ENCODE measurements at regions not wholly inside any gene's neighbourhood (a gene's known extent, or its start where the extent isn't known, plus 50 kb on each side); places are given as distances from the start of the nearest gene placed in this dataset.

GRCh38 chr4:62292911-62293310, 1092.8 kb downstream of the ADGRL3 start:
- Histone ChIP-seq H3K9me3 (no peaks in the 10 kb centered on the region), H3K27ac (no peak overlapping the region), H3K36me3 (no peaks in the 10 kb centered on the region), H3K4me3 (no peak overlapping the region), H3K4me1 (no peaks in the 10 kb centered on the region), H3K27me3 (no peaks in the 10 kb centered on the region)
- DNase-seq, result no peak
- no peak for TF ChIP-seq POLR2A (IDR thresholded peaks at IDR 0.05)
- TF ChIP-seq, protein P1, sequence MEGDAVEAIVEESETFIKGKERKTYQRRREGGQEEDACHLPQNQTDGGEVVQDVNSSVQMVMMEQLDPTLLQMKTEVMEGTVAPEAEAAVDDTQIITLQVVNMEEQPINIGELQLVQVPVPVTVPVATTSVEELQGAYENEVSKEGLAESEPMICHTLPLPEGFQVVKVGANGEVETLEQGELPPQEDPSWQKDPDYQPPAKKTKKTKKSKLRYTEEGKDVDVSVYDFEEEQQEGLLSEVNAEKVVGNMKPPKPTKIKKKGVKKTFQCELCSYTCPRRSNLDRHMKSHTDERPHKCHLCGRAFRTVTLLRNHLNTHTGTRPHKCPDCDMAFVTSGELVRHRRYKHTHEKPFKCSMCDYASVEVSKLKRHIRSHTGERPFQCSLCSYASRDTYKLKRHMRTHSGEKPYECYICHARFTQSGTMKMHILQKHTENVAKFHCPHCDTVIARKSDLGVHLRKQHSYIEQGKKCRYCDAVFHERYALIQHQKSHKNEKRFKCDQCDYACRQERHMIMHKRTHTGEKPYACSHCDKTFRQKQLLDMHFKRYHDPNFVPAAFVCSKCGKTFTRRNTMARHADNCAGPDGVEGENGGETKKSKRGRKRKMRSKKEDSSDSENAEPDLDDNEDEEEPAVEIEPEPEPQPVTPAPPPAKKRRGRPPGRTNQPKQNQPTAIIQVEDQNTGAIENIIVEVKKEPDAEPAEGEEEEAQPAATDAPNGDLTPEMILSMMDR (IDR thresholded peaks at IDR 0.05), result no peak
- intact Hi-C loops (cut with DNase I; ENCODE audit: low total_unique reads), result no loop called here

GRCh38 chr4:62288808-62289541, 1088.8 kb downstream of the ADGRL3 start:
- Histone ChIP-seq H3K36me3 (peaks cover 0 to 2% of the 10 kb centered on the region in 2 donors), H3K27ac (no peak overlapping the region), H3K4me3 (no peak overlapping the region), H3K27me3 (no peaks in the 10 kb centered on the region), H3K4me1 (no peaks in the 10 kb centered on the region), H3K9me3 (no peaks in the 10 kb centered on the region)
- TF ChIP-seq POLR2A (IDR thresholded peaks at IDR 0.05), result no peak
- TF ChIP-seq, protein P1 (IDR thresholded peaks at IDR 0.05), result no peak
- no peak for DNase-seq
- intact Hi-C loops (cut with DNase I; ENCODE audit: low total_unique reads), result no loop called here

- TF ChIP-seq, protein P1 (IDR thresholded peaks at IDR 0.05), result no peak
- no peak for TF ChIP-seq POLR2A (IDR thresholded peaks at IDR 0.05)
- H3K9me3 ChIP-seq, result no peaks in the 10 kb centered on the region
- no peak for DNase-seq
- H3K27me3 ChIP-seq, result no peaks in the 10 kb centered on the region
- H3K4me3 ChIP-seq, result no peak overlapping the region
- H3K27ac ChIP-seq, result no peak overlapping the region
- no peaks in the 10 kb centered on the region for H3K4me1 ChIP-seq
- intact Hi-C loops (cut with DNase I; ENCODE audit: low total_unique reads), result no loop called here
- peaks cover 0 to 2% of the 10 kb centered on the region in 2 donors for H3K36me3 ChIP-seq
Measured at GRCh38 chr4:62285026-62285425, 1084.9 kb downstream of the ADGRL3 start.

- Histone ChIP-seq H3K9me3 (no peaks in the 10 kb centered on the region), H3K27ac (no peak overlapping the region), H3K36me3 (no peaks in the 10 kb centered on the region), H3K27me3 (no peaks in the 10 kb centered on the region), H3K4me3 (no peak overlapping the region), H3K4me1 (no peaks in the 10 kb centered on the region)
- TF ChIP-seq POLR2A (IDR thresholded peaks at IDR 0.05), result no peak
- TF ChIP-seq, protein P1 (IDR thresholded peaks at IDR 0.05), result no peak
- DNase-seq, result no peak
- intact Hi-C loops (cut with DNase I; ENCODE audit: low total_unique reads), result no loop called here
Measured at GRCh38 chr4:62279689-62280088, 1079.6 kb downstream of the ADGRL3 start.

GRCh38 chr4:62275470-62275869, 1075.3 kb downstream of the ADGRL3 start:
- H3K9me3 ChIP-seq, result no peaks in the 10 kb centered on the region
- H3K27ac ChIP-seq, result no peak overlapping the region
- H3K4me1 ChIP-seq, result no peaks in the 10 kb centered on the region
- TF ChIP-seq, protein P1 (IDR thresholded peaks at IDR 0.05), result no peak
- TF ChIP-seq POLR2A (IDR thresholded peaks at IDR 0.05), result no peak
- H3K27me3 ChIP-seq, result no peaks in the 10 kb centered on the region
- no peak for DNase-seq
- no peak overlapping the region for H3K4me3 ChIP-seq
- no peaks in the 10 kb centered on the region for H3K36me3 ChIP-seq
- intact Hi-C loops (cut with DNase I; ENCODE audit: low total_unique reads), result no loop called here

Data from uterus (tissue), 3 donors.